Activated CD4-positive, alpha-beta memory T cell treated with anti-CD3 and anti-CD28 coated beads, Interleukin-2, amount 10 ng/mL, durations not matched to agents 7 days and 5 days (primary cell): ENCODE measurements at regions not wholly inside any gene's neighbourhood (a gene's known extent, or its start where the extent isn't known, plus 50 kb on each side); places are given as distances from the start of the nearest gene placed in this dataset.

Experiments
- CTCF ChIA-PET: fragments of 350-600 bp; sonication (Branson Sonifier 250); formaldehyde crosslinking; loops from one replicate; lab custom pipeline; 2021; ENCODE audit warnings: antibody characterized with exemption, inconsistent platforms; lab: Charles Lee
- POLR2A ChIA-PET: fragments of 350-600 bp; sonication (Branson Sonifier 250); formaldehyde crosslinking; loops from one replicate; lab custom pipeline; 2021; ENCODE audit warnings: antibody characterized with exemption; lab: Charles Lee
- DNase-seq: peaks from one replicate; pipeline ENCODE4 v3.0.0-alpha.2; 2020
- H3K27ac Mint-ChIP-seq: one replicate; pipeline ENCODE4 v1.8.0; 2021; ENCODE audit warnings: mild to moderate bottlenecking, mixed read lengths
- H3K27me3 Mint-ChIP-seq: one replicate; pipeline ENCODE4 v1.8.0; 2021; ENCODE audit warnings: mixed read lengths
- H3K36me3 Mint-ChIP-seq: one replicate; pipeline ENCODE4 v1.8.0; 2021; ENCODE audit warnings: low read depth, mixed read lengths
- H3K4me1 Mint-ChIP-seq: one replicate; pipeline ENCODE4 v1.8.0; 2021; ENCODE audit warnings: mixed read lengths
- H3K4me3 Mint-ChIP-seq: one replicate; pipeline ENCODE4 v1.8.0; 2021; ENCODE audit warnings: mild to moderate bottlenecking, mixed read lengths
- H3K9me3 Mint-ChIP-seq: one replicate; pipeline ENCODE4 v1.8.0; 2021; ENCODE audit warnings: mixed read lengths

DNA sequence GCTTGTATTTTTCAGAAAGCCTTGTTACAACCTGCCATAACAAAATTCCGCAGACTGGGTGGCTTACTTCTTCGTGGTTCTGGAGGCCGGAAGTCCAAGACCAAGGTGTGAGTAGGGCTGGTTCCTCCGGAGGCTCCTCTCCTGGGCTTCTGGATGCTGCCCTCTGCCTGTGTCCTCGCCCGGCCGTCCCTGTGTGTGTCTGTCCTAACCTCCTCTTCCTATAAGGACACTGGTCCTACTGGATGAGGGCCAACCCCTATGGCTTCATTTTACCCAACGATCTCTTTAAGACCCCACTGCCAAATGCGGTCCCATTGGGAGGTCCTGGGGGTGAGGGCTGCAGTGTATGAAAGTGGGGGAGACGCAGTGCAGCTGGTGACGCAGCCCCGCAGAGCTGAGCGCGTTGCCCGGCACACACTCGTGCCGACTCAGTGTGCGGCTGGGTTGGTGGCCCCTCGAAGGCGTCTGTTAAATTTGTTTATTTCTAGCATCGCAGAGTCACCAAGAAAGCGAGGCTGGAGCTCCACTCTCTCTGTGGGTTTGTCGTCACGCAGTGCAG is 116.7 kb downstream of the SOX1 start:
- Mint-ChIP-seq H3K9me3 (peaks cover 2% of the 10 kb centered on the region), H3K36me3 (no peaks in the 10 kb centered on the region), H3K27ac (no peak overlapping the region), H3K27me3 (no peaks in the 10 kb centered on the region), H3K4me1 (no peaks in the 10 kb centered on the region), H3K4me3 (no peak overlapping the region)
- no peak for DNase-seq
- ChIA-PET CTCF (no interaction called here), POLR2A (no interaction called here)

DNA sequence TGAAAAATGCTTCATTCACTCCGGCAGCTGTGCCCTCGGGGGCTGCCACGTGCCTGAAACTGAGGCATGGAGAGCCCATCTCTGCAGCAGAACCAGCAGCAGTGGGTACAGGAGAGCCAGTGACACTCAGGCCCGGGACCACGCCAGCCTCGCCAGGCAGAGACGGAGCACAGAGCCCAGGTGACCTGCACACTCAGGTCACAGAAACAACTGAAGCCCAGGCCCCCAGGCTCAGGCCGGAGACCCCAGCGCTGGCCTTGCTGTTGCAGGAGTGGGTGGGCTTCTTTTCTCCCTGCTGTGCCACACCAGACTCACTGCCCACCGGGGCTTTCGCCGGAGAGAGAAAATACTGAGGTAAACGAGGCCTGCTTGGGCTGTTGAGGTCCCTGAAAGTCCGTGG is 117.3 kb downstream of the SOX1 start:
- H3K4me1 Mint-ChIP-seq: no peaks in the 10 kb centered on the region
- peaks cover 2% of the 10 kb centered on the region for H3K9me3 Mint-ChIP-seq
- no peaks in the 10 kb centered on the region for H3K27me3 Mint-ChIP-seq
- no peak for DNase-seq
- H3K4me3 Mint-ChIP-seq: no peak overlapping the region
- CTCF ChIA-PET: no interaction called here
- H3K36me3 Mint-ChIP-seq: no peaks in the 10 kb centered on the region
- H3K27ac Mint-ChIP-seq: no peak overlapping the region
- POLR2A ChIA-PET: no interaction called here

DNA sequence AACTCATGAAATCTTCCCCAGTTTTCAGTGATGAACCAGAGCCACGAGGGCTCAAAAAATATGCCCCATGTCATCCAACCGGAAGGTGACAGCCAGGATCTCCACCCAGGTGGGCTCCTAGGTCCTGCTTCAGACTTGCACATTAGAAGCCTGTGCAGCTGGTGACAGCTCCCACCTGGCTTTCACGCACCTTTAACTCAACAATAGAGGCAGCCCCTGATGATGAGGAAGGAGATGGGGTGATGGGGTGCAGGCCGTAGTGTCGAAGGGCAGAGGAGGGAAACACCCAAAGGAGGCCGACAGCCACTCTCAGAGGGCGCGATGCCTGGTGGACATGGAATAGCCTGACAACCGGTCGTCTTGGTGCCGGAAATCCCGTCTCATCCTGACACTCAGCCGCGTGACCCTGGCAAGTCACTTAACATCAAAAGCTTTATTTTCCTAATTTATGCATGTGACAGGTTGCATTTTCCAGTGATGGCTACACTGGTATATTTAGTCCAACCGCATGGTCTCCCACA is 118.0 kb downstream of the SOX1 start:
- DNase-seq: no peak
- no peaks in the 10 kb centered on the region for H3K4me1 Mint-ChIP-seq
- ChIA-PET CTCF (no interaction called here), POLR2A (no interaction called here)
- no peaks in the 10 kb centered on the region for H3K36me3 Mint-ChIP-seq
- H3K27ac Mint-ChIP-seq: no peak overlapping the region
- no peak overlapping the region for H3K4me3 Mint-ChIP-seq
- peaks cover 2% of the 10 kb centered on the region for H3K9me3 Mint-ChIP-seq
- H3K27me3 Mint-ChIP-seq: no peaks in the 10 kb centered on the region

DNA sequence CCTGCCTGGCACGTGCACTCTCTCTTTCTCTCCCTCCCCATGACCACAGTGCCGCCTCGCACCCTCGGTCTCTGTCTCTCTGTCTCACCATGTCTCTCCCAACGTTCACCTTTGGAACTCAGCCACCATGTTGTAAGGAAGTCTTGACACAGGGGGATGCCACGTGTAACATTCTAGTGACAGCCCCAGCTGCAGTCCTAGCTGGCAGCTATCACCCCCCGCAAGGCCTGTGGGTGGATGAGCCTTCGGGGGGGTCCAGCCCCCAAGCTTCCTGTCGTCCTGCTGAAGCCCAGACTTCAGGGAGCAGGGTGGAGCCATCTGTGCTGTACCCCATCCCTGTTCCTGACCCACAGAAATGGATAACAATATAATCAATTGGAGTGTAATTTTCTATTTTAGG is 118.5 kb downstream of the SOX1 start:
- no peak for DNase-seq
- H3K9me3 Mint-ChIP-seq: peaks cover 2% of the 10 kb centered on the region
- H3K4me3 Mint-ChIP-seq: no peak overlapping the region
- no peaks in the 10 kb centered on the region for H3K4me1 Mint-ChIP-seq
- H3K27ac Mint-ChIP-seq: no peak overlapping the region
- H3K36me3 Mint-ChIP-seq: no peaks in the 10 kb centered on the region
- ChIA-PET POLR2A (no interaction called here), CTCF (no interaction called here)
- no peaks in the 10 kb centered on the region for H3K27me3 Mint-ChIP-seq

DNA sequence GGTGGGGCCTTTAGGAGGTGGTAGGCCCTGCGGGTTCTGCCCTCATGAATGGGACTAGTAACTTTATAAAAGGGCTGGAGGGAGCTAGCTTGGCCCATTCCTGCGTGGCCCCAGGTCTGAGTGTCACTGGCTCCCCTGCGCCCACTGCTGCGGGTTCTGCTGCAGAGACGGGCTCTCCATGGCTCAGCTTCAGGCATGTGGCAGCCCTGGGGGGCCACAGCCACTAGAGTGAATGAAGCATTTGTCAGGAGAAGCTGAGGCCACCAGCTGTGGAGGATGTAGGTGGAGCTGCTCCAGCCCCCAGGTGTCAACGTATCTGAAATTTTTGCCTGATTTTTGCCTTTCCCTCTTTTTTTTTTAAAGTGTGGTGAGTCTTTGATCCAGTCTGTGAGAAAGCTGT is 119.1 kb downstream of the SOX1 start:
- Mint-ChIP-seq H3K27me3 (no peaks in the 10 kb centered on the region), H3K9me3 (peaks cover 5% of the 10 kb centered on the region), H3K27ac (no peak overlapping the region), H3K4me3 (no peak overlapping the region), H3K36me3 (no peaks in the 10 kb centered on the region), H3K4me1 (no peaks in the 10 kb centered on the region)
- DNase-seq: no peak
- CTCF ChIA-PET: no interaction called here
- POLR2A ChIA-PET: no interaction called here

DNA sequence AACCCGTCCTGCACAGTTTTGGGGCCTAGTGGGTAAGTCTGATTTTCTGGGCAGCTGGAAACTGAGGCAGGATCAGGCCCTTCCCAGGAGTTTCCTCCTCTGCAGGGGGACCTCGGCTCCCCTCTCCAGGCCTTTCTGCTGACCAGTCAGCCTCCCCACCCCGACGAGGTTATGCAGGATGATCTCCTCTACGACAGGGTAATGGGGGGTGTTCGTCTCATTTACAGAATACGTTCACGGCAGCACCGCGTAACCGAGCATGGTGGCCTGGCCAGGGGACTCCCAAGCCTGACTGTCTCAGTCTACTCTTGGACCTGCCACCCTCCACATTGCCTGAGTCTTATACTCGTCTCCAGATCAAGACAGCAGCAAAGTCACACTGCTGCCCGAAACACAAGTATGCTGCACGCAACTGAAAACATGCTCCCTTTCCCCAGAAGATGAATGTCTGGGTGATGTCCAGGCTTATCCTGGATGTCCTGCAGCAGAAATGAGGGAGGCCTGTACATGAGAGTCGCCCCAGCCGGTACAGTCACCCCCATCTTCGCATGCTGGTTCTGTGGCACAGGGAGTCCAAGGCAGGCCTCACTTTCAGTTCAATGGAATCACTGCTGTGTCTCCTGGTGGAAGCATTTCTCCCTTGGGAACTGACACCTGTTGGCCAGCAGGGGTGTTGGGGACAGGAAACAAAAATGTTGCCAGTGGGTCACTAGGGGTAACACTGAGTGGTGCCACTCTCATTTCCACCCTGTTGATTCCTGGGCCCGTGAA is 120.8 kb downstream of the SOX1 start:
- no peaks in the 10 kb centered on the region for H3K27me3 Mint-ChIP-seq
- DNase-seq: no peak
- no peaks in the 10 kb centered on the region for H3K36me3 Mint-ChIP-seq
- no peaks in the 10 kb centered on the region for H3K4me1 Mint-ChIP-seq
- H3K9me3 Mint-ChIP-seq: peaks cover 6% of the 10 kb centered on the region
- H3K4me3 Mint-ChIP-seq: no peak overlapping the region
- H3K27ac Mint-ChIP-seq: no peak overlapping the region
- ChIA-PET CTCF (no interaction called here), POLR2A (no interaction called here)

DNA sequence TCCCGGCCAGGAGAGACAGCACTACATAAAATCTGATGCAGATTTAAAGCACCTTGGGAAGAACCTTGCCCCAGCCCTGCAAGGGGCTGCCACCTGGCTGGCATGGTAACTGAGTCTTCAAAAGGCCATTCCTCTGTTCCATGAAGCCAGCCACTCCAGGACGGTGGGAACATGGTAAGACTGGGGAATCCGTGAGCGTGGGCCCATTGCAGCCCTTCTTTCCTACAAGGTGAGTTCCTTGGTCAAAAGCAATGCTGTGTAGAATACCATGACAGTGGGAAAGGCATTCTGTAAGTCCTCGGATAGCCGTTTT is 121.3 kb downstream of the SOX1 start:
- ChIA-PET POLR2A (no interaction called here), CTCF (no interaction called here)
- H3K4me3 Mint-ChIP-seq: no peak overlapping the region
- H3K27ac Mint-ChIP-seq: no peak overlapping the region
- H3K4me1 Mint-ChIP-seq: no peaks in the 10 kb centered on the region
- DNase-seq: no peak
- no peaks in the 10 kb centered on the region for H3K36me3 Mint-ChIP-seq
- no peaks in the 10 kb centered on the region for H3K27me3 Mint-ChIP-seq
- H3K9me3 Mint-ChIP-seq: peaks cover 6% of the 10 kb centered on the region

DNA sequence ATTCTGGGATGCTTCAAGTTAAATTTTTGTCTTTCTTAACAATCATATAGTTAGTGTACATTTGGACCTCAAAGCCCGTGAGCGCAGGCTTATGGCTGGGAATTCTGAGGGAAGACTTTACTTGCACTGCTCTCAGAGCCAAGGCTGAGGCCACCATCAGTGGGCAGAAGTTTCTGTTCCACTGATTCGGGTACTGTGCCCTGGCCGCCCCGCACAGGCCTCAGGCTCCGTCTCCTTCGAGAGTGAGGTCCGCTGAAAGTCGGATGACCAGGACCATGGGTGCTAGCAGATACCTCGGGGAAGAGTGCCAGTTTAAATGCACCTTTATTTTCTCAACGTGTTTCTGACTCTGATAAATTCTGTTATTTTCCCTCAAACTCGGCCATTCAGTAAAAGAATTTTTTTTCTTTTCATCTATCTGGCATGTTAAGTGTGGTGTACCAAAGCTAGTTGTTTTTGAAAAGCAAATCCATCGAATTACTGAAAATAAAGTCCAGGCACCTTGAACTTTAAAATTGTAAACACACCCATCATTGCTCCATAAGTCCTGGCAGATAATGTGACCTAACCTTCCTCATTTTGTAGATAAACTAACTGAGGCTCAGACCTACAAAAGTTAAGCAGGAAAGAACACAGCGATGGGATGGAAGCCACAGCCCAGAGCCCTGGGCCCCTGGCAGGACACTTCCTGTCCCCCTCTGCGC is 126.7 kb downstream of the SOX1 start:
- Mint-ChIP-seq H3K36me3 (no peaks in the 10 kb centered on the region), H3K27ac (no peak overlapping the region), H3K27me3 (no peaks in the 10 kb centered on the region), H3K4me1 (no peaks in the 10 kb centered on the region), H3K4me3 (no peak overlapping the region), H3K9me3 (peaks cover 4% of the 10 kb centered on the region)
- DNase-seq: no peak
- POLR2A ChIA-PET: no interaction called here
- CTCF ChIA-PET: no interaction called here

DNA sequence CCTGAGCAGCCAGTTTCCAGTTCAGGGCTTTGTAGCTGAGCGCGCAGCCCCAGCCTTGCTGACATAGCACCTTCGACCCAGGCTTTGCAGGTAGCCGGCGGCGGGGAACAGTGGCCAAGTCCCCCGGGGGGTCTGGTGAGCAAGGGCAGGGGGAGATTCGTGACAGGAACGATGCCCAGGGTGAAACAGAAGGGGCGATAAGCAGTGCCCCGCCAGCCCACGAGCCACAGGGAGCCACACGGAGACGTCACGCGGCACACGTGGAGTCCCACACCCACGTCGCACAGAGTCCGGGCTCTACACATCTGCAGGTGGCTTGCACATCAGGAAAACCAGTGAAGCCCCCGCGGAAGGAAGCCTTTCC is 127.2 kb downstream of the SOX1 start:
- no peak overlapping the region for H3K27ac Mint-ChIP-seq
- H3K4me3 Mint-ChIP-seq: no peak overlapping the region
- H3K27me3 Mint-ChIP-seq: no peaks in the 10 kb centered on the region
- H3K36me3 Mint-ChIP-seq: no peaks in the 10 kb centered on the region
- DNase-seq: no peak
- peaks cover 4% of the 10 kb centered on the region for H3K9me3 Mint-ChIP-seq
- CTCF ChIA-PET: no interaction called here
- H3K4me1 Mint-ChIP-seq: no peaks in the 10 kb centered on the region
- POLR2A ChIA-PET: no interaction called here

DNA sequence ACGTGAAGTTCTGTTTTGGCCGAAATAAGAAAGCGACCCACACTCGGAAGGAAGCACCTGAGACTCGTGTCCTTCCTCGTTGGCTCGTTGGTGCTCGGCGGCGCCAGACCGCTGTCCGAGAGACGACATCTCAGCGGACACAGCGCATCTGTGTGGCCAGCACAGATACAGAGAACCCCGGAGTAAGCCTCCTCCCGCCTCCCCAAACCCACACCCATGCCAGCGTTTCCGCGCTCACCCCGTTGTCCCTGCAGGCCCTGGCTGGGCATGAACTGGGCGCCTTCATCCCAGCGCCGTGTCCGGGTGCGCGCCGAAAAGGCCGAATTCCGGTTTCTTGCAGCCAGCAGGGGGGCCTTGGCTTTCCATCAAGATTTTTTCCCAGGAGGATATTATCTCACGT is 127.6 kb downstream of the SOX1 start:
- Mint-ChIP-seq H3K9me3 (peaks cover 4% of the 10 kb centered on the region), H3K27ac (no peak overlapping the region), H3K4me3 (no peak overlapping the region), H3K27me3 (no peaks in the 10 kb centered on the region), H3K4me1 (no peaks in the 10 kb centered on the region), H3K36me3 (no peaks in the 10 kb centered on the region)
- ChIA-PET CTCF (no interaction called here), POLR2A (no interaction called here)
- DNase-seq: no peak

DNA sequence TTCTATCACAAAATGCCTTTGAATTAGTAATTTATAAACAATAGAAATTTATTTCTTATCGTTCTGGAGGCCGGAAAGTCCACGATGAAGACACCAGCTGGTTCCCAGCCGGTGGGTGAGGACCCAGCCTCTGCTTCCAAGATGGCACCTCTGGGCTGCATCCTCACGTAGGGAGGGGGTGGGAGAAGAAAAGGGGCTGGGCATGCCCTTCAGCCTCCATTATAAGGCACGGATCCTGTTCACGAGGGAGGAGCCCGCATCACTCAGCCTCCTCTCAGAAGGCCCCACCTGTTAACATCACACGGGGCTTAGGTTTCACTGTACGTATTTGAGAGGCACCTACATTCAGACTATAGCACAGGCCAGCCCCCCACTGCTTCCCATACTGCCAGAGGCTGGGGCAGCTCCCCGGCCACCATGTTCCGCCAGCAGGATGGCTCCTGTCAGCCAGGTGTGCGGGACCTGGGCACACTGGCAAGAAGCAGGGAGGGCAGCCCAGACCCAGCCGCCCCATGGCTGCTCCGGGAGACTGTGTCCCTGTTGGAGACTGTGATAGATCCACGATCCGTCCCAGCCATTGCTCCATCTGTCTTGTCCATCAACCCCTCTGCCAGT is 131.6 kb downstream of the SOX1 start:
- ChIA-PET POLR2A (no interaction called here), CTCF (no interaction called here)
- Mint-ChIP-seq H3K9me3 (no peaks in the 10 kb centered on the region), H3K4me1 (no peaks in the 10 kb centered on the region), H3K27me3 (no peaks in the 10 kb centered on the region), H3K27ac (no peak overlapping the region), H3K4me3 (no peak overlapping the region), H3K36me3 (no peaks in the 10 kb centered on the region)
- no peak for DNase-seq

DNA sequence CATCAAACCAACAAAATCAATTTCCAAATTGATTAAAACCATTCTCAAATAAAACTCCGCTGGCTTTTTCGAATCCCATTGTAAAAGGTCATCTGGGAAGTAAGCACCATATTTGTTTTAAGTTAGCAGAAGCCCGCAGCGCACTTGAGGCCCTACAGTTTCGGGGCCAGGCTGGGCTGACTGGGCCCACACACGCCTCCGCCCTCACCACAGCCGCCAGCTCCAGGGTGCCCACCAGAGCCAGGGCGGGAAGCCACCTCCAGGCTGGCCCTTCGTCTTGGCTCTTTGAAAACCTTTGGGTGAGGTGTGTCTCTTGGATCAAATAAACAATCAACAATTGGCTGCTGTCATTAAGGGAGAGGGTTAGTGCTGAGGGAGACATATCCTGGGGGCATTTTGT is 133.3 kb downstream of the SOX1 start:
- Mint-ChIP-seq H3K27ac (no peak overlapping the region), H3K4me1 (peaks cover 5% of the 10 kb centered on the region), H3K4me3 (no peak overlapping the region), H3K27me3 (peaks cover 17% of the 10 kb centered on the region), H3K9me3 (no peaks in the 10 kb centered on the region), H3K36me3 (no peaks in the 10 kb centered on the region)
- CTCF ChIA-PET: no interaction called here
- DNase-seq: no peak
- POLR2A ChIA-PET: no interaction called here

DNA sequence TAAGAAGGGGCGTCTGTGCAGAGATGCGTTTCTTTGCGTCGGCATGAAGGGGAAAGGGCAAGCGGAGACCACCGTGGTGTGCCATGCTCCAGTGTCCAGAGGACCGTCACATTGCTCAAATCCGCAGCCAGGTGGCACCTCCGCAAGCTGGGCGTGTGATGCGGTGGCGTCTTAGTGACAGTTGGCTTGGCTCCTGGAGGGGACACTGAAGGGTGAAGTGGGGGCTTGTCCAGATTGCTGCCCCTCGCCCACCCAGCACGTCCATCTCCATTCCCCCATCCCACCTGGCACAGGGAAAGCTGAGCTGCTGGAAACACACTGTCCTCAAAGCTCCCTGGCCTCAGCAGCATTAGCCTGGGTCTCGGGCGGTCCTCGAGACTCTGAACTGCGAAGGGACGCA is 135.3 kb downstream of the SOX1 start:
- Mint-ChIP-seq H3K4me1 (peaks cover 14% of the 10 kb centered on the region), H3K27ac (no peak overlapping the region), H3K36me3 (no peaks in the 10 kb centered on the region), H3K9me3 (no peaks in the 10 kb centered on the region), H3K4me3 (no peak overlapping the region), H3K27me3 (peaks cover 31% of the 10 kb centered on the region)
- ChIA-PET POLR2A (no interaction called here), CTCF (no interaction called here)
- no peak for DNase-seq
